Left lung (tissue), 4 donors: ENCODE measurements at regions not wholly inside any gene's neighbourhood (a gene's known extent, or its start where the extent isn't known, plus 50 kb on each side); places are given as distances from the start of the nearest gene placed in this dataset.

ENCODE experiments used
- ATAC-seq: fragments of 200-7000 bp; cut with Tn5 transposase; one replicate; pipeline ENCODE4 v1.9.1; 2020; ENCODE audit warnings: moderate library complexity
- DNase-seq, 4 donors: peaks; one replicate each; pipeline ENCODE4 v3.0.0-alpha.2; 2013 to 2020
- H3K27ac ChIP-seq, 2 donors: fragments of 200-600 bp; sonication (generic) in 1 of 2; one replicate each; pipeline versions ENCODE4 v1.5.0 to v1.8.0; 2020 to 2021
- H3K27me3 ChIP-seq, 2 donors: fragments of 200-600 bp; sonication (generic) in 1 of 2; one replicate each; pipeline versions ENCODE4 v1.5.0 to v1.8.0; 2020 to 2021
- H3K36me3 ChIP-seq, 2 donors: fragments of 200-600 bp; sonication (generic) in 1 of 2; one replicate each; pipeline versions ENCODE4 v1.5.0 to v1.8.0; 2020 to 2021
- H3K4me1 ChIP-seq, 2 donors: fragments of 200-600 bp; one replicate each; pipeline ENCODE4 v1.8.0; 2021
- H3K4me3 ChIP-seq, 2 donors: fragments of 200-600 bp; sonication (generic) in 1 of 2; one replicate each; pipeline versions ENCODE4 v1.5.0 to v1.8.0; 2020 to 2021; ENCODE audit warnings: mild to moderate bottlenecking in 1 of 2
- H3K9me3 ChIP-seq, 2 donors: fragments of 200-600 bp; sonication (generic) in 1 of 2; one replicate each; pipeline versions ENCODE4 v1.5.0 to v1.8.0; 2020 to 2021
- CTCF ChIP-seq, 2 donors: fragments of 200-600 bp; sonication (generic) in 1 of 2; IDR thresholded peaks; one replicate each; pipeline versions ENCODE4 v1.5.0 to v1.8.0; 2021; ENCODE audit warnings: antibody characterized with exemption in 2 of 2
- intact Hi-C, 2 donors: fragments of 100-400 bp; cut with DNase I; formaldehyde crosslinking; loops; one replicate each; pipeline versions ENCODE4 v1.11.2 to v1.14.2; 2022
- donor health status: DM: no; HTN: yes; CAD: no.
- donor health status: DM: no; HTN: no; CAD: no.

- TF ChIP-seq CTCF (IDR thresholded peaks at IDR 0.05): no peak
- ATAC-seq: no peak
- Histone ChIP-seq H3K9me3 (no peaks in the 10 kb centered on the region), H3K27me3 (no peaks in the 10 kb centered on the region), H3K36me3 (no peaks in the 10 kb centered on the region), H3K4me3 (no peak overlapping the region), H3K27ac (no peak overlapping the region), H3K4me1 (no peaks in the 10 kb centered on the region)
- no peak for DNase-seq
- intact Hi-C loops: no loop called here
These were observed 903.3 kb upstream of the MIR17HG start for GRCh38 chr13:90444232-90444631.

GRCh38 chr13:90445179-90445578, 902.3 kb upstream of the MIR17HG start:
- Histone ChIP-seq H3K36me3 (no peaks in the 10 kb centered on the region), H3K4me1 (no peaks in the 10 kb centered on the region), H3K27me3 (no peaks in the 10 kb centered on the region), H3K27ac (no peak overlapping the region), H3K4me3 (no peak overlapping the region), H3K9me3 (no peaks in the 10 kb centered on the region)
- TF ChIP-seq CTCF (IDR thresholded peaks at IDR 0.05): no peak
- ATAC-seq: peak; percentile 69
- DNase-seq: peak in 1 of 4 donors; percentile 3
- intact Hi-C loops: no loop called here

GRCh38 chr13:90447034-90447733, 900.3 kb upstream of the MIR17HG start:
- Histone ChIP-seq H3K9me3 (no peaks in the 10 kb centered on the region), H3K4me1 (no peaks in the 10 kb centered on the region), H3K27me3 (no peaks in the 10 kb centered on the region), H3K4me3 (no peak overlapping the region), H3K27ac (no peak overlapping the region), H3K36me3 (no peaks in the 10 kb centered on the region)
- ATAC-seq (no peak), DNase-seq (no peak)
- no peak for TF ChIP-seq CTCF (IDR thresholded peaks at IDR 0.05)
- intact Hi-C loops: no loop called here

- no peak for TF ChIP-seq CTCF (IDR thresholded peaks at IDR 0.05)
These were observed 899.8 kb upstream of the MIR17HG start for GRCh38 chr13:90447734-90448101.

GRCh38 chr13:90448466-90449037, 898.9 kb upstream of the MIR17HG start:
- DNase-seq: no peak
- H3K4me3 ChIP-seq: no peak overlapping the region
- H3K27me3 ChIP-seq: no peaks in the 10 kb centered on the region
- H3K9me3 ChIP-seq: no peaks in the 10 kb centered on the region
- no peak overlapping the region for H3K27ac ChIP-seq
- H3K36me3 ChIP-seq: no peaks in the 10 kb centered on the region
- intact Hi-C loops: no loop called here
- ATAC-seq: no peak
- no peak for TF ChIP-seq CTCF (IDR thresholded peaks at IDR 0.05)
- no peaks in the 10 kb centered on the region for H3K4me1 ChIP-seq

More at GRCh38 chr13:90447734-90448101, 899.8 kb upstream of the MIR17HG start:
- H3K9me3 ChIP-seq: no peaks in the 10 kb centered on the region
- ATAC-seq (no peak), DNase-seq (no peak)
- H3K4me1 ChIP-seq: no peaks in the 10 kb centered on the region
- H3K27me3 ChIP-seq: no peaks in the 10 kb centered on the region
- H3K27ac ChIP-seq: no peak overlapping the region
- intact Hi-C loops: no loop called here
- H3K4me3 ChIP-seq: no peak overlapping the region
- no peaks in the 10 kb centered on the region for H3K36me3 ChIP-seq
